Fibroblast of lung (primary cell): ENCODE measurements at regions not wholly inside any gene's neighbourhood (a gene's known extent, or its start where the extent isn't known, plus 50 kb on each side); places are given as distances from the start of the nearest gene placed in this dataset.

ENCODE experiments used
- DNase-seq, 2 donors: peaks; one replicate each; pipeline versions ENCODE4 v3.0.0 to v3.0.0-alpha.2; 2010; ENCODE audit warnings: low read depth in 2 of 2
- H2AFZ ChIP-seq: 2 replicates; pipeline ENCODE4 v1.5.1; 2012; ENCODE audit warnings: low read length, control low read depth, inconsistent platforms
- H3K27ac ChIP-seq: 2 replicates; pipeline ENCODE4 v1.5.1; 2011; ENCODE audit warnings: low read length, control low read depth; ENCODE audit not compliant: insufficient read depth
- H3K27me3 ChIP-seq: 2 replicates; pipeline ENCODE4 v1.5.1; 2011; ENCODE audit warnings: mild to moderate bottlenecking, low read length; ENCODE audit not compliant: control insufficient read depth, insufficient read depth
- H3K36me3 ChIP-seq: 2 replicates; pipeline ENCODE4 v1.5.1; 2011; ENCODE audit warnings: low read length; ENCODE audit not compliant: control insufficient read depth, insufficient read depth
- H3K4me1 ChIP-seq: 2 replicates; pipeline ENCODE4 v1.5.1; 2011; ENCODE audit warnings: low read length; ENCODE audit not compliant: control insufficient read depth, insufficient read depth; ENCODE audit errors: extremely low read depth
- H3K4me2 ChIP-seq: 2 replicates; pipeline ENCODE4 v1.5.1; 2011; ENCODE audit warnings: low read length, control low read depth; ENCODE audit not compliant: insufficient read depth; ENCODE audit errors: extremely low read depth
- H3K4me3 ChIP-seq, 4 experiments: fragments of 200-600 bp in 1 of 4; sonication (generic) in 1 of 4; replicated peaks in 1 of 4; 2 replicates each; pipeline ENCODE4 v1.5.1; 2011 to 2016; ENCODE audit warnings: low read length in 4 of 4, low read depth in 3 of 4, mild to moderate bottlenecking in 3 of 4, control low read depth in 2 of 4, inconsistent platforms in 1 of 4, mixed read lengths in 1 of 4; ENCODE audit not compliant: insufficient read depth in 1 of 4; ENCODE audit errors: control extremely low read depth in 1 of 4
- H3K79me2 ChIP-seq: 2 replicates; pipeline ENCODE4 v1.5.1; 2012; ENCODE audit warnings: mild to moderate bottlenecking, low read length, inconsistent platforms; ENCODE audit not compliant: control insufficient read depth, insufficient read depth
- H3K9ac ChIP-seq: 2 replicates; pipeline ENCODE4 v1.5.1; 2011; ENCODE audit warnings: mild to moderate bottlenecking, low read length, control low read depth; ENCODE audit not compliant: insufficient read depth
- H3K9me3 ChIP-seq: 2 replicates; pipeline ENCODE4 v1.5.1; 2012; ENCODE audit warnings: low read depth, low read length; ENCODE audit not compliant: control insufficient read depth, insufficient read depth
- H4K20me1 ChIP-seq: 2 replicates; pipeline ENCODE4 v1.5.1; 2011; ENCODE audit warnings: low read length; ENCODE audit not compliant: control insufficient read depth, insufficient read depth; ENCODE audit errors: extremely low read depth
- CTCF ChIP-seq, 2 donors: IDR thresholded peaks in 1 of 2; conservative IDR thresholded peaks in 1 of 2; 1 replicate in 1 of 2; 2 replicates in 1 of 2; pipeline ENCODE4 v1.5.1; 2011 to 2012; ENCODE audit warnings: low read length in 2 of 2, control low read depth in 1 of 2, inconsistent platforms in 1 of 2, low read depth in 1 of 2, mild to moderate bottlenecking in 1 of 2
- EZH2 ChIP-seq: IDR thresholded peaks from 2 replicates; pipeline ENCODE4 v1.5.1; 2012; ENCODE audit warnings: low read length, control low read depth, mild to moderate bottlenecking; ENCODE audit errors: missing control alignments

- Histone ChIP-seq H3K9ac (no peak overlapping the region), H3K27me3 (no peaks in the 10 kb centered on the region), H3K4me3 (no peak overlapping the region), H3K4me1 (no peaks in the 10 kb centered on the region), H2AFZ (no peak overlapping the region), H3K9me3 (no peaks in the 10 kb centered on the region), H4K20me1 (no peaks in the 10 kb centered on the region), H3K27ac (no peak overlapping the region), H3K36me3 (no peaks in the 10 kb centered on the region), H3K4me2 (no peak overlapping the region), H3K79me2 (no peaks in the 10 kb centered on the region)
- no peak for DNase-seq
- TF ChIP-seq EZH2 (no peak), CTCF (conservative IDR thresholded peaks at IDR 0.05 in 1 of 2, IDR thresholded peaks at IDR 0.05 in 1 of 2; ENCODE audit: low read depth in 1 of 2, low read length in 2 of 2) (no peak)
Measured at GRCh38 chr22:49645791-49646550, 181.7 kb downstream of the BRD1 start.

GRCh38 chr22:49645257-49645656, 182.4 kb downstream of the BRD1 start:
- TF ChIP-seq EZH2 (no peak), CTCF (conservative IDR thresholded peaks at IDR 0.05 in 1 of 2, IDR thresholded peaks at IDR 0.05 in 1 of 2; ENCODE audit: low read depth in 1 of 2, low read length in 2 of 2) (no peak)
- Histone ChIP-seq H2AFZ (no peak overlapping the region), H3K4me1 (no peaks in the 10 kb centered on the region), H3K4me2 (no peak overlapping the region), H3K4me3 (no peak overlapping the region), H3K9ac (no peak overlapping the region), H4K20me1 (no peaks in the 10 kb centered on the region), H3K27ac (no peak overlapping the region), H3K79me2 (no peaks in the 10 kb centered on the region), H3K9me3 (no peaks in the 10 kb centered on the region), H3K27me3 (no peaks in the 10 kb centered on the region), H3K36me3 (no peaks in the 10 kb centered on the region)
- no peak for DNase-seq

DNA sequence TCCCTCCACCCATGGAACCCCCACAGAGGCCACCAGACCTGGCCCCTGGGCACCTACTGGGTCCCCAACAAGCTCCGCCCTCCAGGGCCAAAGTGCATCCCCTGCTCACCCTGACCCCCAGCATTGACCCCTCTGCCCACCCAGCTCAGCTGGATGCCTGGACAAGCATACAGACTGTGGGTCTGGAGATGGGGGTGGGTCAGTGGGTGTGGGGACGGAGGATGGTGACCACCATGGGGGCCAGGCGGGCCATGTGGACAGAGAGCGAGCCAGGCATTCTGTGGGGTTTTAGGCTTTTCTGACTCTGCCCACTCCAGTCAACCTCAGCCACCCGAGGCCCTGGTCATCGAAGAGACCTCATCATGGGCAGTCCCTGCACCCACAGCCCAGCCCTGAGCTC, 183.7 kb downstream of the BRD1 start:
- Histone ChIP-seq H3K27ac (no peak overlapping the region), H3K79me2 (no peaks in the 10 kb centered on the region), H2AFZ (no peak overlapping the region), H3K9me3 (no peaks in the 10 kb centered on the region), H3K9ac (no peak overlapping the region), H3K4me3 (no peak overlapping the region), H3K4me1 (no peaks in the 10 kb centered on the region), H4K20me1 (no peaks in the 10 kb centered on the region), H3K4me2 (no peak overlapping the region), H3K36me3 (no peaks in the 10 kb centered on the region), H3K27me3 (no peaks in the 10 kb centered on the region)
- no peak for DNase-seq
- TF ChIP-seq EZH2 (no peak), CTCF (conservative IDR thresholded peaks at IDR 0.05 in 1 of 2, IDR thresholded peaks at IDR 0.05 in 1 of 2; ENCODE audit: low read depth in 1 of 2, low read length in 2 of 2) (no peak)
